NB4 (cell line): ENCODE measurements at regions not wholly inside any gene's neighbourhood (a gene's known extent, or its start where the extent isn't known, plus 50 kb on each side); places are given as distances from the start of the nearest gene placed in this dataset.

ENCODE experiments used
- DNase-seq: peaks from one replicate; pipeline ENCODE4 v3.0.0; 2010; ENCODE audit warnings: low read depth
- H3K4me3 ChIP-seq: one replicate; pipeline ENCODE4 v1.5.1; 2011; ENCODE audit warnings: mild to moderate bottlenecking, low read depth, low read length, moderate library complexity
- CTCF ChIP-seq: IDR thresholded peaks from one replicate; pipeline ENCODE4 v1.5.1; 2012; ENCODE audit warnings: low read depth, low read length
- MAX ChIP-seq: IDR thresholded peaks from 2 replicates; pipeline ENCODE4 v1.6.1; 2011; ENCODE audit warnings: low read depth, low read length
- MYC ChIP-seq: IDR thresholded peaks from 2 replicates; pipeline ENCODE4 v1.6.1; 2011; ENCODE audit warnings: low read depth, low read length
- POLR2A ChIP-seq: IDR thresholded peaks from 2 replicates; pipeline ENCODE4 v1.6.1; 2011; ENCODE audit warnings: mild to moderate bottlenecking; ENCODE audit not compliant: insufficient read length; ENCODE audit errors: extremely low read depth

GRCh38 chr4:140291259-140291658 lies 82.2 kb upstream of the SCOC start:
- DNase-seq, result no peak
- no peak overlapping the region for H3K4me3 ChIP-seq
- no peak for TF ChIP-seq MYC
- TF ChIP-seq MAX, result no peak
- TF ChIP-seq POLR2A, result no peak
- no peak for TF ChIP-seq CTCF

GRCh38 chr4:140289486-140289885 lies 84.0 kb upstream of the SCOC start:
- no peak for DNase-seq
- TF ChIP-seq CTCF (no peak), MAX (no peak), MYC (no peak), POLR2A (no peak)
- no peak overlapping the region for H3K4me3 ChIP-seq

GRCh38 chr4:140286456-140286855 lies 87.0 kb upstream of the SCOC start:
- DNase-seq, result no peak
- TF ChIP-seq MAX, result no peak
- TF ChIP-seq POLR2A, result no peak
- no peak for TF ChIP-seq CTCF
- TF ChIP-seq MYC, result no peak
- no peak overlapping the region for H3K4me3 ChIP-seq

- TF ChIP-seq POLR2A, result no peak
- no peak for TF ChIP-seq MYC
- TF ChIP-seq MAX, result no peak
- TF ChIP-seq CTCF, result no peak
- DNase-seq, result no peak
- no peak overlapping the region for H3K4me3 ChIP-seq
These were observed 89.0 kb upstream of the SCOC start for GRCh38 chr4:140284456-140284855.

- no peak overlapping the region for H3K4me3 ChIP-seq
- DNase-seq, result no peak
- TF ChIP-seq CTCF (no peak), POLR2A (no peak), MYC (no peak)
These were observed 91.5 kb upstream of the SCOC start for GRCh38 chr4:140281828-140282552.

- no peak for DNase-seq
- TF ChIP-seq POLR2A (no peak), MYC (no peak), MAX (no peak), CTCF (no peak)
These were observed 95.9 kb upstream of the SCOC start for GRCh38 chr4:140277576-140277975.

More at GRCh38 chr4:140277576-140277975, 95.9 kb upstream of the SCOC start:
- no peak overlapping the region for H3K4me3 ChIP-seq
